NCI-H1048 (cell line): ENCODE measurements at regions not wholly inside any gene's neighbourhood (a gene's known extent, or its start where the extent isn't known, plus 50 kb on each side); places are given as distances from the start of the nearest gene placed in this dataset.

Experiments
- DNase-seq: peaks from one replicate; lab custom pipeline; 2025; lab: John Stamatoyannopoulos, UW

DNA sequence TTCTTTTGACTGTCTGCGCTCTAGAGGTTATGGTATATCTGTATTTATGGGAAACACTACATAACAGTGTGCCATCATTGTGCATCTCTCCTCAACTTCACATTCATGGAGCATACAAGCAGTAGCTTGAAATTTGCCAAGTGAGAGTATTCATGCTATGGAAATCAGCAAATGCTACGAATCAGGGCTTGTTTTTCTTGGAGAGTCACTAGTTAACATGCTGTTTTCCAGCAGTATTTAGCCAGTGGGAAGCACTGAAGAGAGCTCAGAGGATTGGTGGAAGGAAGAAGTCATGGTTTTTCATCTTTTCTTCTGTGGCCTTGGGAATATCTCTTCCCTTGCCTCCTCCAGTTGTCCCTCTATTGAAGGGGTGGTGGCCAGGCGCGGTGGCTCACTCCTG is 303.0 kb downstream of the PSAT1 start:
- DNase-seq = no peak

DNA sequence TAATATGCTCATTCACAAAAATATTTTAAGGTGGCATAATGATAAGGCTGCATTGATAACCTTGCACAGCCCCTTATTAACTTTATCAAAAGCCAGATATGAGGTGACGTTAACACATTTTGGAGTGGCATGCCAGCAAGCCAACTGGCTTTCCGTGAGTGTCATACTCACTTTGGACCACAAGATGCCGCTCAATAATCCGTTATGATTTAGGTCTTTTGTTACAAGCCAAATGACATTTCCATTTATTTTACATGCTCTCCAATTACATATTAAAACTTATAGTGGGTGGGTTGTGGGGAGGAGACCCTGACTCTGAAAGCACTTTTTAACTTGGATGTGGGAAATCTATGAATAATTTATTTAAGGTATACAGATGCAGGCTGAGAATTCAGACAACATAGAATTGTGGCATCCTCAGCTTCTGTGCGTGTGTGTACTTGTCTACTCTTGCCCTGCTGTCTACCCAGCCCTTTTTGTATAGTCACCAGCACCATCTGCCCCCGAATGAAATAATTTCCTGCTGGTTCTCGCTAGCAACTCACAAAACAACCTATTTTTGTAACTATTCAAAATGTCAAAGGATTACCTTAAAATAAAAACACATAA is 305.1 kb downstream of the PSAT1 start:
- DNase-seq = no peak

DNA sequence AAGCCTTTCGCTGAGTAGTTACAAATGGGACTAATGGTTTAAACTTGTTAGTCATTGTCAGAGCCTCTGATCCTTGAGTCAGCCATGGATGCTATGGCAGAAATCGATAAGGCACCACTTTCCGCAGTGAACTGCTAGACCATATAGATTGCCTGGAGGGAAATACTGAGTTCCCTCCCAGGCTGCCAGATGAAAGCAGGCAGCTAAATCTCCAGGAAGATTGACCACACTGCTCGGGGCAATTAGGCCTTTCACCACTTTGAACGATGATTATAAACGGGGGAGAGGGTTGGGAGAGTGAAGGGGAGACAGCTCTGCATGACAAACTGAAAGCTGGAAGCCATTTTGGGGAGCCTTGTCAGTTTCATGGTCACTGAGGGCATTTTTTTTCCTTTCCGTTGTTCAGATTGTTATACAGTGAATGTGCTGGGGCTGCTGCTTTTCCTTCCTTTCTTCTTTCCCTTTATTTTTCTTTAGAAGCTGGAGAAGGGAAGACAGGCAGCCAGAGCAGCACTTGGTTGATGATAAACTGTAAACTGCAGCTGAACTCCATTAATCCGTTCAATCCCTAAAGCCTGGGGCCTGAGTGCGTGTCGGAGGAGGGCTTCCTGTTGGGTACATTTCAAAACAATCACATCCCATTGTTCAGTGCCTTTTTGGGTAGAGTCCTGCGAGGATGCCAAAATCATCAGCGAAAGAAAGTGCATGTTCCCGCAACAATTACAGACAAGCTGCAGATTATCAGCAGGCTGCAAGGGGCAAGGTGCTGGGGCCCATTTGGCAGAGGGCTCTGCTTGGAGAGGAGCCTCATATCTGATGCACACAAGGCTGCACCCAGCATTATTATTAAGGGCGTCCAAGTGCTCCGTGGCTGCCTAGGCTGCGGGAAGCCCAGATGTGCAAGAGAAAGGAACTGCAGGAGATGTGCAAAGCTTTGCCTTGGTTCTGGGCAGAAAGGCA is 308.4 kb downstream of the PSAT1 start:
- DNase-seq = no peak

DNA sequence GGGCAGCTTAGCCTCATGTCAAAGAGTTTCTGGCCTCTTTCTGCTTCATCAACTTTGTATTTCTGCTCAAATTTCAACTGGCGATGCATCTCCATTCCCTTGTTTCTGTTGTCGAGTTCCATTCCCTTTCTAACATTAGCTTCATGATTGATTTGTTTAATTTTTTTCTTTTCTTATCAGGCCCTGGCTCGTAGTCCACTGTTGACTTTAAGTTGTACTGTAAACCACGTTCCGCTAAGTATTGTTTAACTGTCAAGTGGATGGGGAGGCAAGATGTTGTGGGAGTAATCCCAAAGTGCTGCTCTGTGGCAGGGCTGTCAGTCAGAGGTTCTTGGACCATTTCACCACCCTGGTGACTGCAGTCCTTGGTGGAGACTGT is 309.1 kb downstream of the PSAT1 start:
- no peak for DNase-seq

DNA sequence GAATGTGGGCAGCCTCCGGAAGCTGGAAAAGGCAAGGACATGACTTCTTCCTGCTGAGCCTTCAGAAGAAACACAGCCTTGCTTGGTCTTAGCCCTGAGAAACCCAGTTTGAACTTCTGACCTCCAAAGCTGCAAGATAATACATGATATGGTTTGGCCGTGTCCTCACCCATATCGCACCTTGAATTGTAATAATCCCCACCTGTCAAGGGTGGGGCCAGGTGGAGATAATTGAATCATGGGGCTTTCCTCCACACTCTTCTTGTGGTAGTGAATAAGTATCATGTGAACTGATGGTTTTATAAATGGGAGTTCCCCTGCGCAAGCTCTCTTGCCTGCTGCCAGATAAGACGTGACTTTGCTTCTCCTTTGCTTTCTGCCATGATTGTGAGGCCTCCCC is 310.9 kb downstream of the PSAT1 start:
- DNase-seq = no peak

DNA sequence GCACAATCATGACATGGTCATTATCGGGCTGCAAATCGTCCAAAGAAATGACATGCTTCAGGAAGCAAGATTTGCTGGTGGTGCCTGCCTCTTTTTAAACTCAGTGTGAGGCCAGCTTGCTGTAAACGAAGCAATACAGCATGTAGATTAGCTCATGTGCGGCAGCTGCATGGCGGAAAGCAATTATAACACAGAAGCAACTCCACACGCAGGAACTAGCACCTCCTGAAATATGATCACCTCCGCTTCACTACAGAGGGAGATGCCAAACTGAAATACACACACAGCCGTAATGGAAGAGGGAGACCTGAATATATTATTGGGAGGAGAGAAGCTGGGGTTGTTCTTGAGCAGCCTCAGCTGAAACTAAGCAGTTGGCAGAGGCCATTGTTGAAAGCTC is 312.5 kb downstream of the PSAT1 start:
- DNase-seq = no peak

DNA sequence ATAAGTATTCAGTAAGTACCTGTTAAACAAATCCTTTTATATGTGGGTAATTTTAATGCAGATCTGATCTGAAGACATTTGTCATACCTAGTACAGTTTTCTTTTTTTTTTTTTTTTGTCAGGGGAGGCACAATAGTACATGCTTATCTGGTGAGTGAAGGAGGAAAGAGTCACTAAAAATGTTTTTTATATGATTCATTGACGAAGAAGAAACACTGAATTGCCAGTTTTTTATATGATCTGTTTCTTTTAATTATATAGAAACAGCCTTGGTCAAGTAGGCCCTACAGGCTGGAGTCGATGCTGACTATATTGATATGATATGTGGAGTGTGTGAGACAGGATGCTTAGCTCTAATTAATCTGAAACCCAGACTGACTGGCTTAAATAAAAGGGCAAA is 315.2 kb downstream of the PSAT1 start:
- no peak for DNase-seq

DNA sequence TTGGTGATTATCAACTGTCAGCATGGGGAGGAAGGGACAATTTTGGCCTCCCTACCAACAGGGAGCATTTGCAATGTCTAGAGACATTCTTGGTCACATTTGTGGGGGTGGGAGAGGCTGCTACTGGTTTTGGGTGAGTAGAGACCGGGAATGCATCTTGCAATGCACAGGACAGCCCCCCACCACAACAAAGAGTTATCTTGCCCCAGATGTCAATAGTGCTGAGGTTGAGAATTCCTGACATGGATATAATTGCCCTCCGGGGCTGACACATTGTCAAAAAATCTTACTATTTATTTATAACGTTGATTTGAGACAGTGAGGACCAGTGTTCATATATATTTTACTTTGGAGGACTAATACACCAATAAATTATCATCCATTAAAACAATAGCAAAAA is 316.1 kb downstream of the PSAT1 start:
- DNase-seq = no peak

DNA sequence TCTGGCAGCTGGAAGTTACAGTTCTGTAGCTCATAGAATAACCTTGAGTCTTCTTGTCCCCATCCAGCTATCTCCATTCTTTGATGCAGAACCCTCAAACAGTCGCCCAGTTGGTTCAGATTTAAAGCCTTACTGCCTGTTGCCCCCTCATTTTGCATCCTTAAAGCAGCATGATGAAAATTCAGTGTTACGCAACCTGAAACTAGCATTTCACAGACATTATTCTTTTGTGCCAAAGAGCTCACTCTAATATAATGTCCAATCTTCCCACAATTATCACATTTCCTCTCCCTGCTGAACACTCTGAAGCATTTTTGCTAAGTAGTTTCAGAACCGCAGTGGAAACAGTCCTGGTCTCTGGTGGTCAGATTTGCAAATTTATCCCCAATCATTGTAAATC is 318.0 kb downstream of the PSAT1 start:
- DNase-seq = no peak

DNA sequence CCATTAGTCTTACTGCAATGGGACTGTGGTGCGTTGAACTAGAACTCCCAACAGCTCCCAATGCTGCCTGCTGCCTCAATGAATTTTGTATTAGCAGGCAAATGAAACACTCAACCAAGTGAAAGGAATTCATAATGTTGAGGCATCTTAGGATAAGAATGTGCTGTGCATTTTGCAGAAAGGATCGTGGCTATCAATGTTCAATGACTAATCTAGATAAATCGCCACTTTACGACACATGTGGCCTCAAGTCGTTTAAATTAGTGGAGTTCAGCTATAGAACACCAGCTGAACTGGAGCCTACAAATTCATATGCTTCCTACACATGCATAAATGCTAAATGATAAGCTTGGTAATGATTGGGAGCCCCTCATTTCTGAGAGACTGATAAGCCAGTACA is 318.4 kb downstream of the PSAT1 start:
- no peak for DNase-seq

DNA sequence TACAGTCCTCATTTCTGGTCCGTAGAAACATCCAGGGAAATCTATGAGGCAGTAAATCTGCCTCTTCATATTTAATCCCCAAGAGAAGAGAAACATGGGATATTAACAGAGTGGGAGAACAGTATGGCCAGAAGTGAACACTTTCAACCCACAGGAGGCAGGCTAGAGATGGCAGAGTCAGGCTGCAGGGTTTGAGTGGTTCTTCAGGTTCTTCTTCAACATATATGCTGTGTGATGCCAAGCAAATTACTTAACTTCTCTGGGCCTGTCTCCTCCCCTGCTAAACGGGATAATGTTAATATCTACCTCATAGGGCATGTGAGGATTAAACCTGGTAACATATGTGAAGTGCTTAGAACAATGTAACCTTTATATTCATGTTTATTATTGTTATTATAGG is 321.8 kb downstream of the PSAT1 start:
- no peak for DNase-seq

DNA sequence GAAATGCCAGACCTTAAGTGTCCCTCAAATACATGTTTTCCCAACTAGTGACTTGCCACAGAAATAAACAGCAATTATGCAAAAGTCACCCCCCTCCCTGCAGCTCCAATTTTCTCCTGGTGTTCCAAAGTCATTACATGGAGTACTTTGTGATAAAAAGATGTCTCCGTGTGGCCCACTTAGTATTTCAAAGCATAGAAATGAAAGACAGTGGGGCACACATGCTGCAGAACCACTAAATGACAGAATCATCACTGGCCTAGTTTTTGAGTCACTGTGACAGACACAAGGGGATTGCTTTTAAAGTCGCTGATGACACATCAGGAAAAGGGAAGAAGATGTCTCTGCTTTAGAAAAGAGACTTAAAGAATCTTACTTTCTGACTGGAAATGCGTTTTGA is 323.4 kb downstream of the PSAT1 start:
- no peak for DNase-seq

DNA sequence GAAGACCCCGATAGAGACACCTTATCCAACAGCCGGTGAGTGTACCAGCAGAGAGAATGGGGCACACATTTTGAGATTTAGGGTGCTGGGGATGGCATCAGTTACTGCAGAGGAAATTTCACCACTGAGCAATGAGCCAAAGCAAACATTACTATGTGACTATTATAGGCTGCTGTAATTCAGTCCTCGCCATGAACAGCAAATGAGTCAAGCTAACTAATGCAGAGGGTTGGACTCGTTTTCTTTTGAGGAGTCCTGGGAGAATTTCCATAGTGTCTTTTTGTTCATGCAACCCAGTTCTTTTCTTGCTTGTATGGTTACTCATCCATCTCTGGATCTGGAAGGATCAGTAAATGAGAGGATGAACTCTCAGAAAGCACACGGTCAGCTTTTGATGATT is 323.8 kb downstream of the PSAT1 start:
- DNase-seq = no peak

DNA sequence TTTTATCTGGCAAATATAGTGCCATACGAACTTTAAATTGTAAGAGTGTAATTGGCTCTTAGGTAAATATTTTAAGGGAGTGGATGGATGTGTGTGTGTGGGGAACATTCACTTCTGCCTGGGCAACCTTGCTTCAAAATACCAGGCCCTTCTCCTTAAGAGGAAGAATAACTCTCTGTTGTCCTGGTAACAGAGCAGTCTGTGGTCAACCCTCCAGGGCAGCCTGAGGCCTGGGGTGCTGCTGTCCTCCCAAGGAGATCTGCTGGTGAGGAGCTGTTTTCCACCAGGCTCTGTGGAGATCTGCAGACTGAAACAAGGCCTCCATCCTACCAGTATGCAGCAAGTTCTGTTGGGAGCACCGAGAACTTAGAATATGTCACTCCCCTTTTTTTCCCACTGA is 325.2 kb downstream of the PSAT1 start:
- DNase-seq = no peak

DNA sequence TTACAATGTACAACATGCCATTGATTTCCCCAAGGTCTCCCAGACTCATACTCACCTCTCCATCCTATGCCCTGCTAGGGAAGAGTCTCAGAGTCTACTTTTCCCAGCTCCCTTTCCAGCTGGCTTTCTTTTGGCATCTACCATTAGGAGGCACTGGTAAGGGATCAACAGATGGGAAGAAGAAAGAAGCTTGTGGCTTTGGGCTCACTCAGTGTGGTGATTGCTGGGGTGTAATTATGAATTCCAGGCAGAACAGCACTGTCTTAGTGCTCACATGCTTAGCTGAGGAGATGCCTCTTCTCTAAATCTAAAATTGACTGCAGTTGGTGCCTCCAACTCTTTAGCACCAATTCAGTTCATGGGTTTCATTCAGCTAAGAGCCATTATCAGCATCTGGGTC is 330.0 kb downstream of the PSAT1 start:
- DNase-seq = no peak

DNA sequence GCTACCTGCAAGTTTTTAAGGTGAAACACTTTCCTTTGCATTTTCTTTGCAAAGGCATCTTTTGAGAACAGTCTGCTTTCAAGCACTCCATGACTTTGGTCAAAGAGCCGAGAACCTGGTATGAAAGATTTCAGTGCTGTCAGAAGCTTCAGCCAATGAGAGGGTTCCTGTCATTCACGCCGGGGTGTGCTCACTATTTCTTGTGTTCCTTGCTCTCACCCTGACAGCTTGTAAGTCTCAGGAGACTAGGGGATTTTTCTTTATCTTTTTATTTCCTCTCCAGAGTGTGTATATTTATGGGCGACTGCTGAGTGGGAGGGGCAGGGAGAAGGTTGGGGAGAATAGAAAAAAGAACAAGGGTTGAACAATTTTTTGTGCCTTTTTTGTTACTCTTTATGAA is 334.0 kb downstream of the PSAT1 start:
- DNase-seq = no peak

DNA sequence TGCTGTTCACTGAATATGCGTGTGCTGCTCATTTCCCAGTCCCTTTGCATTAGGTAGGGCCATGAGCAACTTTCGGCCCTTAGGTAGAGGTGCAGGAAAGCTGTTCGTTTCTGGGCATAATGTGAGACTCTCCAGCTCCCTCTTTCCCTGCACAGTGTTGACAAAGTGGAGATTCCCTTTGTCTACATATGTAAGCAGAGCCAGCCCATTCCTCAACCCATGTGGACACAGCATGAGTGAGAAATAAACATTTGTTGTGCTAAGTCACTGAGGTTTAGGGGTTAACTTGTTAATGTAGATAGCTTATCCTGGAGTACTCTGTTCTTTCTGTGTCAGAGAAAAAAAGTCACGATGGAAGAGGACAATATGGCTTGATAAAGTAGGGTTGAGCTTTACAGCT is 343.8 kb downstream of the PSAT1 start:
- DNase-seq = no peak

DNA sequence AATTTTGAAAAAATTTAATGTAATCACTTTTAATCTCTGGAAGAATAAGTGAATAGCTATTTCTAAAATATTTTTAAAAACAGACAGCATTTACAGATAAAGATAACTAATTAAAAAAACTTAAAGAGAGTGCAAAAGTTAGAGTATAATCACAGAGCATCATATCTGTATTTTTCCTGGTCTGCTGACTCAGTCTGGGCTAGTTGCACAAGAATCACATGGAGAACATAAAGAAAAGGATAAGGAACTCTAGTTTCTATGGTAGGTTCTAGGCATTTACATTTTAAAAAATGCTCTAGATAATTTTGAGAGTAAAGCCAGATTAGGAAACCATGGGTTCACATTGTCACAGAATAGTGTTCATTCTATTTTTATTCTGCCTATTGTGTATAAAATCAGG is 347.4 kb downstream of the PSAT1 start:
- DNase-seq = no peak

DNA sequence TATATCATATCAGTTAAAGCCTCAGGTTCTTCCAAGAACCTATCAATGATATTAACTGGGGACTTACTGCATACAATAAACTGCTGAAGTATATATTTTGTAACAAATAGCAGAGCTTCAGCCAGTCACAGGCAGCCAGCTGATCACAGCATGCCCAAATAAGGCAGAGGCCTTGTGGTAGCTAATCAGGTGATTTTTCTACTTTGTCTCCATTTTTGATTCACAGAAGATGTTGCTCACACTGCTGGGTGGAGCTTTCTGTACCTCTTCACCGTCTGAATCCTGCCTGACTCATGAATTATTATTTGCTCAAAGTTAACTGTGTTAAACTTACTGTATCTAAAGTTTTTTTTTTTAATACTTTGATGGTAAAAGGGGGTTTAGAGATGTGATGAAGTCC is 357.4 kb downstream of the PSAT1 start:
- no peak for DNase-seq

DNA sequence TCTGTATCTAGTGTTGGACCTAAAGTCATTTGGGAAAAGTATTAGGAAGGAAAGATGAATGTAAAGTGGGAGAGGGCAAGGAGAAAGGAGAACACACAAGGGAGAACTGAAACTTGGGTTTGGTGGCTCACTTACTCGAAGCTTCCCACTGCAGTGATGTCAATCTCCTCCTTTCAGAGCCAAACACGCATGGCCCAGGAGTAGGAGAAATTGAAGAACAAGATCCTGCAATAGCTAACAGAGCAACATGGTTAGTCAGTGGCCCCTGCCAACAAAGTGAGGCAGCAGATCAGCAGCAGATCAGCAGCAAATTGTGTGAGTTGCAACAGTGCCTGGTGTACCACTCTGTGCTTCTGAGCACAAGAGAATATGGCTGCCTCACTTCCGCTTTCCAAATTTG is 366.4 kb downstream of the PSAT1 start:
- no peak for DNase-seq

DNA sequence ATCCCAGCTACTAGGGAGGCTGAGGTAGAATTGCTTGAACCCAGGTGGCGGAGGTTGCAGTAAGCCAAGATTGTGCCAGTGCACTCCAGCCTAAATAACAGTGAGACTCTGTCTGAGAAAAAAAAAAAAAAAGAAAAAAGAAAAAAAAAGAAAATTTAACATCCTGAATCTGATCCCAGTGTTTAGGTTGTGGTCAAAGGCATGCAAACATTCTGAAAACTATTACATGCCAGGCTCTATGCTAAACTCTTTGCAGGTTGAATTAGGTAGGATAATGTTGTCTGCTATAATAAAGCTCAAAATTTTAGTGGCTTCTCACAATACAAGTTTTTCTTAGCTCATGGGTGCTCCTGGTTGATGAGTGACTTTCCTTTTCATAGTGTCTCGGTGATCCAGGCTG is 367.4 kb downstream of the PSAT1 start:
- DNase-seq = no peak

DNA sequence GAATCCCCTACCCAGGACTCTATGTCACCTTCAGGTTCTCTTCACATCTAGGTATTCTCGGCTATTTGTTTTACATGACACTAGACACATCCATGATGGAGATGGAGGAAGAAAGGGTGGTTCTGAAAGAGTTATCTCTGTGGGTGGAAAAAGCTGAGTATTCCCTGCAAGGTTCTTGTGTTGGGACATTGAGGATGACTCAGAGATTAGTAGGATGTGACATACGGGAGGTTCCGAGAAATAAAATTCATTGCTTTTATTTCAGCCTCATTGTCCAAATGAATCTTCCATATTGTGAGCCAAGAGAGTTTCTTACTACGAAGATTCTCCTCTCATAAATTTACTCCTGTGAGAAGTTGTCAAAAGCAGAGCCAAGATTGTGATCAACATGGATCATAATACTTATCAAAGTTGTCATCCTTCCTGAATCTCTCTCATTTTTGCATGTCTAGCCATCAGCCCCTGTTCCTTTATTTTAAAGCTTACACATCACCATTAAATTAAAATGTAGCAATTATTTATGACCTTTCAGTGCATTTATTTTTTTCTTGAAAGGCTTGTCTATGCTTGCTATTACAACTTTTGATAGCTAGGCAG is 370.0 kb downstream of the PSAT1 start:
- no peak for DNase-seq

DNA sequence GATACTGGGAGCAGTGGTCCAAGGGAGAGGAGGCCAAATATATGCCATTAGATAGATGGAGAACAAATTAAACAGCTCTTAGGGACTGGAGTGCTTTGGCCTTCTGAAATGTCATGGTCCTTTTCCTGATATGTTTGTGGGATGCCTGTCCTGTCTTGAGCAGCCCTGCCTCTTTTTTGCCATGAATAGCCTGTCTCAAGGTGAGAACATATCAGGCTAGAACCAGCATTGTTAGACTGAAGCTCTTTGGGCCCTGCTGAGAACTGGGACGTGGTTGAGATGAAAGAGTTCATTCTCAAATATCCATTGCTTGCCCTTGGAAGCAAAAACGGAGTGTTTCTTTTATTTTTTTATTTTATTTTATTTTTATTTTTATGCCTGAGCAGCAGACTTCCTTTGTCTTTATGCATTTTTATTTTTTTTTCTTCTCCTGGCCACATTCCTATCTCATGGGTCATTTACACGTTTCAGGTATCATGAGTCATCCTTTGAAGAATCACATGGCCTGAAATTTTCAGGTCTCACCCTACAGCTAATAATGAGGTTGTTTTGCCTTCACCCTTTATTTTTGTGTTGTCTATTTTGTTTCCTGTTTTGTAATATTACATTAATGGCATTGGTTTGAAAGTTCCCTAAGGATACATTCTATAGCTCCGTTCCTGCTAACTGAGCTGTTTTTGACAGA is 371.4 kb downstream of the PSAT1 start:
- DNase-seq = no peak
